ENCODE measurements at regions not wholly inside any gene's neighbourhood (a gene's known extent, or its start where the extent isn't known, plus 50 kb on each side); places are given as distances from the start of the nearest gene placed in this dataset.

GRCh38 chrX:110987292-110987691 lies 108.7 kb upstream of the PAK3 start:
- Histone ChIP-seq H3K4me3 (ENCODE audit: low read length) (no peak overlapping the region), H3K4me2 (ENCODE audit: low read length) (no peak overlapping the region), H3K27me3 (ENCODE audit: control insufficient read depth, low read length) (no peaks in the 10 kb centered on the region), H3K79me2 (ENCODE audit: control insufficient read depth, low read length) (no peaks in the 10 kb centered on the region), H4K20me1 (ENCODE audit: control insufficient read depth, insufficient read depth, low read depth, low read length) (no peaks in the 10 kb centered on the region), H3K9me3 (ENCODE audit: control insufficient read depth, insufficient read depth, low read length) (no peaks in the 10 kb centered on the region), H3F3A (ENCODE audit: control insufficient read depth, insufficient read depth) (no peaks in the 10 kb centered on the region), H3K4me1 (ENCODE audit: control insufficient read depth, low read length) (no peaks in the 10 kb centered on the region), H3K27ac (ENCODE audit: low read depth, low read length) (no peak overlapping the region), H3K36me3 (ENCODE audit: control insufficient read depth, low read length) (no peaks in the 10 kb centered on the region), H3K9me2 (replicated peaks; ENCODE audit: control insufficient read depth, low read length) (no peaks in the 10 kb centered on the region)
- TF ChIP-seq EZH2phosphoT487 (IDR thresholded peaks at IDR 0.05; ENCODE audit: borderline replicate concordance, low read length) (no peak), CTCF (IDR thresholded peaks at IDR 0.05; ENCODE audit: low read depth, low read length, poor library complexity, severe bottlenecking) (no peak)

DNA sequence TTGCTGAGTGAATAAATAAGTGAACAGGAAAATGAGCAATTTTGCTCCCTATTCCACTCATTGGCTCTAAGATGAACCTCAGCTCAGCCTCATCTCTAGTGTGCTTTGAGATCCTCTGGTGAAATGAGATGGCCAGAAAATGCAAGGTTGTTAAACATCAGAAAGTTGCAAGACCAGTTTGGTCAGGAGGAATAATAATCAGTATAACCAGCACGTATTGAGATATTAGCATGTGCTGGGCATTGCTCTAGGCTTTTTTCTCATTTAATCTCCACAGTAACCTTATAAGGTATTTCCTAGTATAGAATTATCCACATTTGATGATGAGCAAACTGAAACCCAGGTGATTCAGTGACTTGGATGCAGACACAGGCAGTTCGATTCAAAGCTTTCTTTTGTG lies 110.5 kb upstream of the PAK3 start:
- no peaks in the 10 kb centered on the region for H4K20me1 ChIP-seq (ENCODE audit: control insufficient read depth, insufficient read depth, low read depth, low read length)
- no peak overlapping the region for H3K4me2 ChIP-seq (ENCODE audit: low read length)
- H3K9me2 ChIP-seq (replicated peaks; ENCODE audit: control insufficient read depth, low read length), result no peaks in the 10 kb centered on the region
- no peak overlapping the region for H3K4me3 ChIP-seq (ENCODE audit: low read length)
- no peaks in the 10 kb centered on the region for H3K36me3 ChIP-seq (ENCODE audit: control insufficient read depth, low read length)
- H3K79me2 ChIP-seq (ENCODE audit: control insufficient read depth, low read length), result no peaks in the 10 kb centered on the region
- TF ChIP-seq CTCF (IDR thresholded peaks at IDR 0.05; ENCODE audit: low read depth, low read length, poor library complexity, severe bottlenecking), result no peak
- TF ChIP-seq EZH2phosphoT487 (IDR thresholded peaks at IDR 0.05; ENCODE audit: borderline replicate concordance, low read length), result no peak
- H3F3A ChIP-seq (ENCODE audit: control insufficient read depth, insufficient read depth), result no peaks in the 10 kb centered on the region
- H3K4me1 ChIP-seq (ENCODE audit: control insufficient read depth, low read length), result no peaks in the 10 kb centered on the region
- no peaks in the 10 kb centered on the region for H3K9me3 ChIP-seq (ENCODE audit: control insufficient read depth, insufficient read depth, low read length)
- no peak overlapping the region for H3K27ac ChIP-seq (ENCODE audit: low read depth, low read length)
- no peaks in the 10 kb centered on the region for H3K27me3 ChIP-seq (ENCODE audit: control insufficient read depth, low read length)

- no peak overlapping the region for H3K4me3 ChIP-seq (ENCODE audit: low read length)
- H3K27ac ChIP-seq (ENCODE audit: low read depth, low read length), result no peak overlapping the region
- H3F3A ChIP-seq (ENCODE audit: control insufficient read depth, insufficient read depth), result no peaks in the 10 kb centered on the region
- H3K9me2 ChIP-seq (replicated peaks; ENCODE audit: control insufficient read depth, low read length), result no peaks in the 10 kb centered on the region
- H3K9me3 ChIP-seq (ENCODE audit: control insufficient read depth, insufficient read depth, low read length), result no peaks in the 10 kb centered on the region
- no peaks in the 10 kb centered on the region for H3K79me2 ChIP-seq (ENCODE audit: control insufficient read depth, low read length)
- no peak overlapping the region for H3K4me2 ChIP-seq (ENCODE audit: low read length)
- no peak for TF ChIP-seq EZH2phosphoT487 (IDR thresholded peaks at IDR 0.05; ENCODE audit: borderline replicate concordance, low read length)
- TF ChIP-seq CTCF (IDR thresholded peaks at IDR 0.05; ENCODE audit: low read depth, low read length, poor library complexity, severe bottlenecking), result no peak
- no peaks in the 10 kb centered on the region for H3K27me3 ChIP-seq (ENCODE audit: control insufficient read depth, low read length)
- no peaks in the 10 kb centered on the region for H3K36me3 ChIP-seq (ENCODE audit: control insufficient read depth, low read length)
- no peaks in the 10 kb centered on the region for H4K20me1 ChIP-seq (ENCODE audit: control insufficient read depth, insufficient read depth, low read depth, low read length)
- no peaks in the 10 kb centered on the region for H3K4me1 ChIP-seq (ENCODE audit: control insufficient read depth, low read length)
These were observed 113.0 kb upstream of the PAK3 start for GRCh38 chrX:110983024-110983423.

- H3K79me2 ChIP-seq (ENCODE audit: control insufficient read depth, low read length), result no peaks in the 10 kb centered on the region
- no peaks in the 10 kb centered on the region for H3K27me3 ChIP-seq (ENCODE audit: control insufficient read depth, low read length)
- H3K36me3 ChIP-seq (ENCODE audit: control insufficient read depth, low read length), result no peaks in the 10 kb centered on the region
- H4K20me1 ChIP-seq (ENCODE audit: control insufficient read depth, insufficient read depth, low read depth, low read length), result no peaks in the 10 kb centered on the region
- H3K9me2 ChIP-seq (replicated peaks; ENCODE audit: control insufficient read depth, low read length), result no peaks in the 10 kb centered on the region
- no peaks in the 10 kb centered on the region for H3F3A ChIP-seq (ENCODE audit: control insufficient read depth, insufficient read depth)
- TF ChIP-seq EZH2phosphoT487 (IDR thresholded peaks at IDR 0.05; ENCODE audit: borderline replicate concordance, low read length), result no peak
- TF ChIP-seq CTCF (IDR thresholded peaks at IDR 0.05; ENCODE audit: low read depth, low read length, poor library complexity, severe bottlenecking), result no peak
- H3K9me3 ChIP-seq (ENCODE audit: control insufficient read depth, insufficient read depth, low read length), result no peaks in the 10 kb centered on the region
- H3K27ac ChIP-seq (ENCODE audit: low read depth, low read length), result no peak overlapping the region
- no peaks in the 10 kb centered on the region for H3K4me1 ChIP-seq (ENCODE audit: control insufficient read depth, low read length)
- H3K4me2 ChIP-seq (ENCODE audit: low read length), result no peak overlapping the region
- no peak overlapping the region for H3K4me3 ChIP-seq (ENCODE audit: low read length)
These were observed 129.2 kb upstream of the PAK3 start for GRCh38 chrX:110966839-110967238.

Data from DOHH2 (cell line).